HG03520 (cell line): ENCODE measurements at regions not wholly inside any gene's neighbourhood (a gene's known extent, or its start where the extent isn't known, plus 50 kb on each side); places are given as distances from the start of the nearest gene placed in this dataset.
"Not testable (repeated sequence)": the region's sequence is repeated elsewhere in the genome, so short reads cannot be mapped to it uniquely, and the experiment has no call there.

Experiments
- ATAC-seq: cut with Tn5 transposase; IDR thresholded peaks from one replicate; pipeline ENCODE4 v1.9.1; 2021; ENCODE audit warnings: mild to moderate bottlenecking, moderate library complexity; ENCODE audit not compliant: unreplicated experiment

DNA sequence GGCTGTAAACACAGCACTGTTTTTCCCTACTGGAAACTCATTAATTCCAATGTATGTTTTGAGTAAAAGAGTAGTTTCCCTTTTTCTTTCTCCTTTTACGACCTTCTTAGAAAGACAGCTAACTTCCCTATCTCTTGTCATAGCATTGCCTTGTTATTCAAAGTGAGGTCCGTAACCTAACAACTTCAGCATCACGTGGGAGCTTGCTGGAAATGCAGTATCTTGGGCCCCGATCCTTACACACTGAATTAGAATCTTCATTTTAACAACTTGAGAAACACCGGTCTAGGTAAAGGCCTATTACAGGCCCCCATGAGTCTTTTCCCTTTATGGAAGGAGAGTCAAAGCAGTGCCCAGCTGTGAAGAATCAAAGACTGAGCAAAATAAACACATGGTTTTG lies 230.7 kb upstream of the PRKD1 start:
- no peak for ATAC-seq

GRCh38 chr14:30159374-30159773 lies 231.7 kb upstream of the PRKD1 start:
- ATAC-seq, result no peak

GRCh38 chr14:30160608-30161007 lies 233.0 kb upstream of the PRKD1 start:
- ATAC-seq, result no peak

- no peak for ATAC-seq
Measured at GRCh38 chr14:30162066-30162465, 234.4 kb upstream of the PRKD1 start.

DNA sequence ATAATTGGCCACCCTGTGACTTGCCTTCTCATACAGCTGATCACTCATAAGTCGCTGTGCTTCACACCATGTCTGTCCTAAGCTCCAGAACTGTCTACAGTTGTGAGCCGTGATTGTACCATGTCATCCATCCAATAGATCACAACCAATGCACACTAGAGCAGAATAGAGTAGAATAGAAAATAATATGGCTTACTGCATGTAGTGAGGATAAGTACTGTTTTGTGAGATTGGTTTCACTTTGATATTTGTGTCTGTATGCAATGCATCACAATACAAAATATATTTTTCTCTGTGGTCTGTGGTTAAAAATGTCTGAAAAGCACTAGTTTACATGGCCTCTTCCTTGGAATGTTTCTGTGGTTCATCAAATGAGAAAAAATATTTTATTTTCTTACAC lies 237.6 kb upstream of the PRKD1 start:
- ATAC-seq, result no peak

DNA sequence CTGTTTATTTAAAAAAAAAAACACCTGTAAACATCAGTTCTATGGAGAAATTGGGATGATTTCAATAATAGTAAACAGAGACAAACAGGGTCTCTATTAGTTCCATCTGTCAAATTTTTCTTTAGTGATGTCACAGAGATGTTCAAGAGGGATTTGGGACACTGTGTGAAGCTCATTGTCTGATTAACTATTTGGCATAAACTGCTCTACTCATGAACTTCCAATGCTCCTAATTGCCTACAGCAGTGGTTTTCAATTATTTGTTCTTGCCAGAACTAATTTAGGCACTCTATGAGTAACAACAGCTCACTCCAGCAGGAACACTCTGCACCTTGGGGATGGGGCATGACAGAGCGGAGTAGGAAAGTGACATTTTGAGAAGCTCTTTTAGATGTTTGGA lies 250.1 kb upstream of the PRKD1 start:
- ATAC-seq, result no peak

GRCh38 chr14:30179381-30180130 lies 251.9 kb upstream of the PRKD1 start:
- ATAC-seq, result no peak

DNA sequence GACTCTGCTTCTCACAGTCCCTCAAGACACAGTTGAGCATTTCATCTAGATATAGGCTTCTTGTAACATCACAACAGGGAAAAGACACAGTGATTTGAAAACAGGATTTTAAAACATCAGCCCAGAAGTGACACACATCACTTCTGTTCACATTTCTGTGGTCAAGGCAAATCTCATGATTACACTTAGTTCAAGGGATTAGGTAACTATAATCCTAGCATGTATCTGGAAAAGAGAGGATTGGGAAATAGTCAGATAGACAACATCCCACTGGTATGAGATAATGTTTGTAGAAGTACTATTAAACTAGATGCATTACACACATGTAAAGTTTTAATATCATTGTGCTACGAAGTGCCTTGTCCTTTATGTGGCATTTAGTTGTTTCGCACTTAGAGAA lies 252.6 kb upstream of the PRKD1 start:
- no peak for ATAC-seq

- no peak for ATAC-seq
Measured at GRCh38 chr14:30185832-30186231, 258.2 kb upstream of the PRKD1 start.

- ATAC-seq, result no peak
Measured at GRCh38 chr14:30191639-30192279, 264.1 kb upstream of the PRKD1 start.

- ATAC-seq, result no peak
Measured at GRCh38 chr14:30193101-30193500, 265.5 kb upstream of the PRKD1 start.

DNA sequence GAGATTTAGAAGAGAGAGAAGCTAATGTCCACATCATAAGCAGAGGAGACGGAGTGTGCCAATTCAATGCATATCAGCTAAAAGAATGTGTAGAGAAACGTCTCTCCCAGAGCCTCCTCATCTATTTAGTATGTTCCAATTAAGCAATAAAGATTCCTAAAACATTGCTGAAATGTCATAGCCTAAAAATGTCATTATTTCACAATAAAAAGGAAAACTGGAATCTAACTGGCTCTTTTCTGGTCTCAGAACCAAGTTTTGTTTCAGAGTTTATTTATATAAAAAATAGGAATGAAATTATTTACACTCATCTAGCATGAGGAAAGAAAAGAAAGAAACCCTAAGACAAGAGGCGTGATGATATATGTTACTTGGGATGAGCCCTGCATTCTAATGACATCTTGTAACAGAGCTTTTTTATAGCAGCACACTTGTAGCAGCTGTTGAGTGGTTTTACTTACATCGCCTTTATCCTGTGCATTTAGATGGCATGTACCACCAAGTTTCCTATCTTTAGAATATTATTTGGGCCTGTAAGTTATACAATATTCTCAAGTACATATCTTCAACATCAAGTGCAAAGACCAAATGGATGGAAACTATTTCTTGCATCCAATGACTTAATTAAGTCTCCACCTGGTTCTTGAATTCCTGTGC lies 266.3 kb upstream of the PRKD1 start:
- ATAC-seq, result no peak

DNA sequence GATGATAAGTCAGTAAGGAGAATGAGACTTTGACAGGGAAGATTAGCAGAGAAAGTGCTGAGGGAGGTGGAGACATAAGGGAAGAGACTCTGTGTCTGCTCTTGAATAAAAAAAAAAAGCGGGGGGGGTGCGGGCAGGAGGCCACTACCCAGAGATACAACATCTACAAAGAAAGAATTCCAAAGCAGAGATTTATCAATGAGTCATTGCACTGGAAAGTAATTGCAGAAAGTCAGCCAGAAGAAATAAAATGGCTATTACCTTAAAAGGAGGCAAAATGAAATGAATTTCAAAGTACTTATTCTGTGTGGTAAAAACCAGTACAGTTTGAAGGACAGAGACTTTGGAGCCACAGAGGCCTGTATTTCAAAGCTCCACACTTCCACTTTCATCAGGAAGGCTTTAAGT lies 267.1 kb upstream of the PRKD1 start:
- ATAC-seq, result no peak

GRCh38 chr14:30195941-30196340 lies 268.3 kb upstream of the PRKD1 start:
- no peak for ATAC-seq

- no peak for ATAC-seq
Measured at GRCh38 chr14:30196861-30197260, 269.2 kb upstream of the PRKD1 start.

GRCh38 chr14:30198720-30199119 lies 271.1 kb upstream of the PRKD1 start:
- ATAC-seq, result not testable (repeated sequence)

GRCh38 chr14:30204431-30204980 lies 276.9 kb upstream of the PRKD1 start:
- ATAC-seq, result no peak

DNA sequence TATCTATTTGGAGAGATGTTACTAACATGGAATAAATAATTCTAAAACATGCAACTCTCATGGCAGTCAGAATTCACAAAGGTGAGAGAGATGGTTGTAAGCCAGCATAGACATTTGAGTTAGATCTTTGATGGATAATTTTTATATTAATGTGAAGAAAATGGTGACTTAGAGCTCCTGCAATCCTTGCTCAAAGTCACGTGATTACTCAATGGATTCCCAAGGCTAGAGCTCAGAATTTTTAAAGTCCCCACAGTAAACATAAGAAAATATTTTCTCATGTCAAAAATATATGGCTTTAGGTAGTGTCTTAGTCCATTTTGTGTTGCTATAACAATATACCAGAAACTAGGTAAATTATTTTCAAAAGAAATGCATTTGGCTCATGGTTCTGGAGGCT lies 281.5 kb upstream of the PRKD1 start:
- ATAC-seq, result no peak

DNA sequence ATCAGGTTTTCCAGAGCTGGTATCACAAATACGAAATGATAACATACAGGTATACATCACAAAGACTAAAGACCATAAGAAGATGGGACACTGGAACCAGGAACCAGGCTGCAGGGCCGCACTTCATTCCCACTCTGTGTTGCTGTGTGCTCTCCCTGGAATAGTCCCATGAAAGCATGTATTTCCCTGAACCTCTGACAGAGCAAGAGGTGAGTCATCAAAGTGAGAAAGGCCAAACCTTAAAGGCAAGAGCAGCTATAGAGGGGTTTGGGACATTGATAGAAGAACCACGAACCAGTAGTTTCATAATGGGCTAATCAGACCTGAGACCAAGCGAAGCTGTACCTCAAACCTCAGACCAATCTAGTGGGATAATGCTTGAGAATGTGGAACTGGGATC lies 283.0 kb upstream of the PRKD1 start:
- ATAC-seq, result no peak

DNA sequence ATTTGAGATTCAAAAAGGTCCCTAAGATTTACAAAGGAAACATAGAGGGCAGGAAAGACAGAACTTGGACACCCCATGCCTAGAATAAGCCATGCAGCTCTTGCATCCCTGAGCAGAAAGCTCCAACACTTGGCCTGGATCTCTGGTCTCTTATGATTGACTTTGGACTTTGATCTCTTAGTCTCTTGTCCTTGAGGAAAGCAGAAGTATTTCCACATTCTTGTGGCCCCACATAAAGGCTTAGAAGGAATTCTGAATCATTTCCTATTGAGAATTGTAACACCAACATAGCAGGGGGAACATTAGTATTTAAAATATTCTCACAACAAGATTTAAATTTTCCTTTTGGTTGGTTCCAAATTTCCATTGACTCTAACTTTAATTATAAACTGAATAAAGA lies 283.7 kb upstream of the PRKD1 start:
- no peak for ATAC-seq

DNA sequence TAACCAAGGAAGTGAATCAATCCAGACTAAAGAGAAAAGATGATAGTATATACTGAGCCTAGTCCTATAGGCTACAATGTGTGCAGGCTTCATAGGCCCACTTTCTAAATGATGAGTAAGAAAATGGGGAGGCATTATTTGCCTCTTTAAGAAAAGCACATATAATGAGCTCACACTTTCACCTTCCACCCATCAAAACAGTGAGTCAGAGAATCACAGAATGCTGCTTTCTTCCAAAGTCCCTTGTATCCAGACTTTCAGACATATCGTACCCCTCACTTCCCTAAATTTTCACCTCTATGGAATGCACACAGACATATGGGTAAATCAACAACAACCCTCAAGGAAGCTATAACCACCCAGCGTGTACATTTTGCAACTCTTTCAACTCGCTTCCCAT lies 286.4 kb upstream of the PRKD1 start:
- no peak for ATAC-seq
